ENCODE measurements at regions not wholly inside any gene's neighbourhood (a gene's known extent, or its start where the extent isn't known, plus 50 kb on each side); places are given as distances from the start of the nearest gene placed in this dataset.

- no peaks in the 10 kb centered on the region for H3K27me3 ChIP-seq (ENCODE audit: control insufficient read depth, extremely low read depth, insufficient read depth, low read length)
- peak; percentile 55 for FAIRE-seq
Measured at GRCh38 chr2:138831691-138832090, 51.5 kb upstream of the NXPH2 start.

DNA sequence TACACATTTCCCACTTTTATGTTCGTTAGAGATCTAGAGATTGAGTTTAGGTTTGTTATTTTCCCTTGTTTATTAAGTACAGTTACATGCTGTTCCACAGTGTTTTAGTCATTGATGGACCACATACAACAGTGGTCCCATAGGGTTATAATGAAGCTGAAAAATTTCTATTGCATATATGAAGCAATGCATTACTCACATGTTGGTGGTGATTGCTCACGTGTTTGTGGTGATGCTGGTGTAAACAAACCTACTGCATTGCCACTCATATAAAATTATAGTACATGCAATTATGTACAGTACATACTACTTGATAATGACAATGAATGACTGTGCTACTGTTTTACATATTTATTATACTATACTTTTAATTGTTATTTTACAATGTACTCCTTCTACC is 51.0 kb upstream of the NXPH2 start:
- Histone ChIP-seq H3K4me3 (ENCODE audit: control insufficient read depth in 2 of 3, extremely low read depth in 1 of 3, insufficient read depth in 2 of 3, low read depth in 1 of 3, low read length in 3 of 3) (no peak overlapping the region), H4K20me1 (ENCODE audit: control insufficient read depth, extremely low read depth, insufficient read depth, low read length) (no peaks in the 10 kb centered on the region), H3K9ac (ENCODE audit: control insufficient read depth, extremely low read depth, insufficient read depth, low read length) (no peak overlapping the region), H3K9me3 (ENCODE audit: control insufficient read depth, low read depth, low read length) (no peaks in the 10 kb centered on the region), H3K27ac (ENCODE audit: control insufficient read depth, insufficient read depth, low read length) (no peak overlapping the region), H3K4me2 (ENCODE audit: control insufficient read depth, extremely low read depth, insufficient read depth, low read depth, low read length) (no peak overlapping the region), H2AFZ (ENCODE audit: control insufficient read depth, low read length) (no peak overlapping the region), H3K36me3 (ENCODE audit: control insufficient read depth in 2 of 2, extremely low read depth in 1 of 2, insufficient read depth in 2 of 2, low read length in 2 of 2) (no peaks in the 10 kb centered on the region), H3K9me1 (ENCODE audit: control insufficient read depth, extremely low read depth, insufficient read depth, low read length) (no peaks in the 10 kb centered on the region), H3K4me1 (ENCODE audit: control insufficient read depth, extremely low read depth, insufficient read depth, low read length) (peaks cover 9% of the 10 kb centered on the region), H3K27me3 (ENCODE audit: control insufficient read depth, extremely low read depth, insufficient read depth, low read length) (no peaks in the 10 kb centered on the region), H3K79me2 (ENCODE audit: control insufficient read depth, insufficient read depth, low read length) (no peaks in the 10 kb centered on the region)
- DNase-seq (ENCODE audit: low read depth, low spot score): no peak
- dilution Hi-C loops (cut with MboI; ENCODE audit: extremely low pct_ligation_motif_present, low sequenced_read_pairs): no loop called here
- no peak for TF ChIP-seq CTCF (optimal IDR thresholded peaks at IDR 0.05 in 1 of 3, IDR thresholded peaks at IDR 0.05 in 1 of 3, conservative IDR thresholded peaks at IDR 0.05 in 1 of 3; ENCODE audit: extremely low read depth in 1 of 3, insufficient read depth in 2 of 3, low read length in 3 of 3)
- no peak for TF ChIP-seq EZH2 (IDR thresholded peaks at IDR 0.05; ENCODE audit: low read length)
- FAIRE-seq: no peak

More at GRCh38 chr2:138831691-138832090, 51.5 kb upstream of the NXPH2 start:
- peaks cover 9% of the 10 kb centered on the region for H3K4me1 ChIP-seq (ENCODE audit: control insufficient read depth, extremely low read depth, insufficient read depth, low read length)
- peak overlapping the region; percentile 19 for H2AFZ ChIP-seq (ENCODE audit: control insufficient read depth, low read length)
- H3K9me1 ChIP-seq (ENCODE audit: control insufficient read depth, extremely low read depth, insufficient read depth, low read length): no peaks in the 10 kb centered on the region
- no peaks in the 10 kb centered on the region for H4K20me1 ChIP-seq (ENCODE audit: control insufficient read depth, extremely low read depth, insufficient read depth, low read length)
- H3K27ac ChIP-seq (ENCODE audit: control insufficient read depth, insufficient read depth, low read length): no peak overlapping the region
- H3K36me3 ChIP-seq (ENCODE audit: control insufficient read depth in 2 of 2, extremely low read depth in 1 of 2, insufficient read depth in 2 of 2, low read length in 2 of 2): no peaks in the 10 kb centered on the region
- DNase-seq (ENCODE audit: low read depth, low spot score): no peak
- no peak overlapping the region for H3K4me3 ChIP-seq (ENCODE audit: control insufficient read depth in 2 of 3, extremely low read depth in 1 of 3, insufficient read depth in 2 of 3, low read depth in 1 of 3, low read length in 3 of 3)
- no peaks in the 10 kb centered on the region for H3K79me2 ChIP-seq (ENCODE audit: control insufficient read depth, insufficient read depth, low read length)
- dilution Hi-C loops (cut with MboI; ENCODE audit: extremely low pct_ligation_motif_present, low sequenced_read_pairs): no loop called here
- H3K9ac ChIP-seq (ENCODE audit: control insufficient read depth, extremely low read depth, insufficient read depth, low read length): no peak overlapping the region
- no peak for TF ChIP-seq EZH2 (IDR thresholded peaks at IDR 0.05; ENCODE audit: low read length)
- TF ChIP-seq CTCF (optimal IDR thresholded peaks at IDR 0.05 in 1 of 3, IDR thresholded peaks at IDR 0.05 in 1 of 3, conservative IDR thresholded peaks at IDR 0.05 in 1 of 3; ENCODE audit: extremely low read depth in 1 of 3, insufficient read depth in 2 of 3, low read length in 3 of 3): no peak
- no peak overlapping the region for H3K4me2 ChIP-seq (ENCODE audit: control insufficient read depth, extremely low read depth, insufficient read depth, low read depth, low read length)
- no peaks in the 10 kb centered on the region for H3K9me3 ChIP-seq (ENCODE audit: control insufficient read depth, low read depth, low read length)
